B cell (primary cell): ENCODE measurements at regions not wholly inside any gene's neighbourhood (a gene's known extent, or its start where the extent isn't known, plus 50 kb on each side); places are given as distances from the start of the nearest gene placed in this dataset.

Source experiments
- EZH2 ChIP-seq: IDR thresholded peaks from 2 replicates; pipeline ENCODE4 v1.6.1; 2012; ENCODE audit warnings: borderline replicate concordance, low read depth, mild to moderate bottlenecking, moderate library complexity, low read length; ENCODE audit not compliant: insufficient read depth, poor library complexity, severe bottlenecking
- TF ChIP-seq, protein P1 (sequence below): fragments of 200-600 bp; IDR thresholded peaks from one replicate; pipeline ENCODE4 v1.8.0; 2022; ENCODE audit warnings: antibody characterized with exemption, mild to moderate bottlenecking

DNA sequence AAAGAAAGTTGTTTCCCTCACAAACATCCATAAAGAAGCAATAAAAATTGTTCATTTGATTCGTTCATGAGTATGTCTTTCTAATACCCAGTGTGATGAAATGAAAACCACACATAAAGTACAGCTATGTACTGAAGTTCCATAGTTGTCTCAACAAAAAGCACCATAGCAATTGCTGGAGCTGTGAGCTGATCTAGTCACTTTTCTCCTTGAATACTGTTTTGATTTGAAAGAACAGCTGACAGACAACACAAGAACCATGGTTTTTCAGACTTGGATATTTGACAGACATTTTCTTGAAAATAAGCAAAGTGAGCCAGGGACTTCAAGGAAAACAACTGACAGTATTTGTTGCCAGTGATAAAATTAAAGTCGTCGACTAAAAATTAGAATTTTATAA lies 237.1 kb upstream of the PLD5 start:
- TF ChIP-seq EZH2: no peak
- TF ChIP-seq, protein P1, sequence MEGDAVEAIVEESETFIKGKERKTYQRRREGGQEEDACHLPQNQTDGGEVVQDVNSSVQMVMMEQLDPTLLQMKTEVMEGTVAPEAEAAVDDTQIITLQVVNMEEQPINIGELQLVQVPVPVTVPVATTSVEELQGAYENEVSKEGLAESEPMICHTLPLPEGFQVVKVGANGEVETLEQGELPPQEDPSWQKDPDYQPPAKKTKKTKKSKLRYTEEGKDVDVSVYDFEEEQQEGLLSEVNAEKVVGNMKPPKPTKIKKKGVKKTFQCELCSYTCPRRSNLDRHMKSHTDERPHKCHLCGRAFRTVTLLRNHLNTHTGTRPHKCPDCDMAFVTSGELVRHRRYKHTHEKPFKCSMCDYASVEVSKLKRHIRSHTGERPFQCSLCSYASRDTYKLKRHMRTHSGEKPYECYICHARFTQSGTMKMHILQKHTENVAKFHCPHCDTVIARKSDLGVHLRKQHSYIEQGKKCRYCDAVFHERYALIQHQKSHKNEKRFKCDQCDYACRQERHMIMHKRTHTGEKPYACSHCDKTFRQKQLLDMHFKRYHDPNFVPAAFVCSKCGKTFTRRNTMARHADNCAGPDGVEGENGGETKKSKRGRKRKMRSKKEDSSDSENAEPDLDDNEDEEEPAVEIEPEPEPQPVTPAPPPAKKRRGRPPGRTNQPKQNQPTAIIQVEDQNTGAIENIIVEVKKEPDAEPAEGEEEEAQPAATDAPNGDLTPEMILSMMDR: no peak
